Fibroblast of mammary gland (primary cell): ENCODE measurements at regions not wholly inside any gene's neighbourhood (a gene's known extent, or its start where the extent isn't known, plus 50 kb on each side); places are given as distances from the start of the nearest gene placed in this dataset.

Experiments
- DNase-seq: peaks from one replicate; pipeline ENCODE4 v3.0.0-alpha.2; 2010; ENCODE audit warnings: low read depth
- H3K4me3 ChIP-seq: 2 replicates; pipeline ENCODE4 v1.5.1; 2011; ENCODE audit warnings: low read depth, mild to moderate bottlenecking, low read length, moderate library complexity; ENCODE audit not compliant: control insufficient read depth
- TF ChIP-seq, protein P1 (sequence below): conservative IDR thresholded peaks from 2 replicates; pipeline ENCODE4 v1.5.1; 2011; ENCODE audit warnings: low read depth, low read length, inconsistent platforms; ENCODE audit not compliant: control insufficient read depth, insufficient read depth

DNA sequence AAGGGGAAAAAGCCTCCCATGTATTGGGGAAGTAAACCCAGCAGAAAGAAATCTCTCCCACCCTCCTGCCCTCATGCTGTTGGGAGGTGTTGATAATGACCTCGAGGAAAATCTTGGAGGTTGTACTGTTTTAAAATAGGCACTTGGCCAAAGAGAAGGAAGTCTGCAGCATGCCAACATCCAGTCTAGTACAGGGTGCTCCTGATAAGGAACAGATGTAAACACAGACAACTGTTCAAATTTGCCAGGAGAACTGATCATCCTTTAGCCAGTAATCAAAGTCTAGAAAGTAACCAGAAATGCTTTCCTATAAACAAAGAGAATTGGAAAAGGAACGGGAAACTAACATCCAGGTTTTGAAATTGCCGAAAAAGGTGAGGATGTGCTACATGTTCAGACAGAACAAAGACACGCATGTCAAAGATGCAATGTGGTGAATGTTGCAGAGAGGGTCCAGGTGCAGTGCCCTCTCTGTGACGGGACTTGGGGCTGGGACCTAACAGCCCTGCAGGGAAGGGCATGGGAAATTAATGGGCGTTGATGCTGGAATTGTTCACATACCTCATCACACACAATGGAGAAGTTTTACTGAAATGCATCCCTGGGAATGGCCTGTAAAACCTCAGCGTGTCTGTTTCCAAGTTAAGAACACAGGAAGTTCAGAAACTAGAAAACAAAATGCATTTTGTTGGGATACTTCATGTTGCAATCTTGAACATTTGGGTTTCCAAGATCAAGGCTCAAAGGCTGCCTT is 125.7 kb upstream of the RND3 start:
- TF ChIP-seq, protein P1, sequence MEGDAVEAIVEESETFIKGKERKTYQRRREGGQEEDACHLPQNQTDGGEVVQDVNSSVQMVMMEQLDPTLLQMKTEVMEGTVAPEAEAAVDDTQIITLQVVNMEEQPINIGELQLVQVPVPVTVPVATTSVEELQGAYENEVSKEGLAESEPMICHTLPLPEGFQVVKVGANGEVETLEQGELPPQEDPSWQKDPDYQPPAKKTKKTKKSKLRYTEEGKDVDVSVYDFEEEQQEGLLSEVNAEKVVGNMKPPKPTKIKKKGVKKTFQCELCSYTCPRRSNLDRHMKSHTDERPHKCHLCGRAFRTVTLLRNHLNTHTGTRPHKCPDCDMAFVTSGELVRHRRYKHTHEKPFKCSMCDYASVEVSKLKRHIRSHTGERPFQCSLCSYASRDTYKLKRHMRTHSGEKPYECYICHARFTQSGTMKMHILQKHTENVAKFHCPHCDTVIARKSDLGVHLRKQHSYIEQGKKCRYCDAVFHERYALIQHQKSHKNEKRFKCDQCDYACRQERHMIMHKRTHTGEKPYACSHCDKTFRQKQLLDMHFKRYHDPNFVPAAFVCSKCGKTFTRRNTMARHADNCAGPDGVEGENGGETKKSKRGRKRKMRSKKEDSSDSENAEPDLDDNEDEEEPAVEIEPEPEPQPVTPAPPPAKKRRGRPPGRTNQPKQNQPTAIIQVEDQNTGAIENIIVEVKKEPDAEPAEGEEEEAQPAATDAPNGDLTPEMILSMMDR = no peak
- no peak for DNase-seq
- H3K4me3 ChIP-seq = no peak overlapping the region

DNA sequence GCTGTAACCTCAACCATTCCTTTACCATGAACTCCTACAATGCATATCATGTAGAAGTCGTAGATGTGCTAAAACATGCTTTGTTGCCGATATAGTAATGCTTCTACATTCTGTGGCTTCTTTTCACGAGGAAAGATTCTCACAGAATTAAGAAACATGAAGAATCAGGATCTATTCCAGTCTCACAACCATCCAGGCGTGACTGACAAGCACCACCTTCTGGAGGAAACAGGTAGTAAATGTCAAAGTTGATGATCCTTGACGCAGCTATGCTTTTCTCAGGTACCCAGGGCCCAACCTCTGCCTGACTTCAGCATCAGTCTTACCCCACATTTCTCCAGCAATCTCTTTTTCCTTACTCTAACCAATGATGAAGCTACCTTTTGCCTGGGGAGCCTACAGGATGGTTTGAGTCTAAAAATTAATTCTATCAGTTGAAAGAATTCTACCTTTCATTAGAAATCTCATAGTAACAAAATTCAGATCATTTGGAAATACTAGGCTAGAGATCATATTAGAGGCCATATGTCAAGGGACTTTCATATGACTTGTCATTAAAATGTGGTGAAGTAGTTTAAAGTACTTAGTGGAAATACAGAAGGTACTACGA is 123.3 kb upstream of the RND3 start:
- TF ChIP-seq, protein P1 = peak; percentile 69
- peak; percentile 69 for DNase-seq
- H3K4me3 ChIP-seq = no peak overlapping the region

DNA sequence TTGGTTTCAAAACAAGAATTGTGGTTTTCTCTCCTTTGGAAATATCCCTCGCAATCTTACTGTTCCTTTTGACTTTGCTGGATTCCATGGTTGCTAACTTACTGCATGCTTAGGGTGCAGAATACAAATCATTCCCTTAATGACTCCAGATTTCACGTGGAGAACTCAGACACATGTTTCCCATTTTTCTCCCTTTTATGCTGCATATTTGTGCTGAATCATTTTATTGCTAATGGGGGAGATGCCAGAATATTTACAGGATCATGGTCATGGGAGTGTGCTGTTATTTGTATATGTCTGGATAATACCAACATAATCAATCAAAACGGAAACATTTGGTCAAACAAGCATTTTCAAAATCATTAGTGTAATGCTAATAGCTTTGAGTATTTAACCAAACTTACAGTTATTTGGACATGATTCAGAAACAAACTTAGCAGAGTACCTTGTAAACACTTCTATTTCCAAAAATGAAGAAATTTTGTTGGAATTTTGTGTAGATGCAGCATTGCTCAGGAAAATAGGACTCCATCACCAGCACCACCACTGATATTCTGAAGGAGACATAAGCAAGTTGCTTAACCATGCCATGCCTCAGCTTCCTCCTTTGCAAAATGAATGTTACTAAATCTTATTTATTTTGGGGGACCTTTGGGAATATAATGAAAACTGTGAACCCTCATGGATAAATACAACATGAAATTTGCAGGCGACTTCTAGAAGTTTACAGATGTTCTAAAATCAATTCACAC is 122.5 kb upstream of the RND3 start:
- TF ChIP-seq, protein P1 = no peak
- peak; percentile 94 for DNase-seq

DNA sequence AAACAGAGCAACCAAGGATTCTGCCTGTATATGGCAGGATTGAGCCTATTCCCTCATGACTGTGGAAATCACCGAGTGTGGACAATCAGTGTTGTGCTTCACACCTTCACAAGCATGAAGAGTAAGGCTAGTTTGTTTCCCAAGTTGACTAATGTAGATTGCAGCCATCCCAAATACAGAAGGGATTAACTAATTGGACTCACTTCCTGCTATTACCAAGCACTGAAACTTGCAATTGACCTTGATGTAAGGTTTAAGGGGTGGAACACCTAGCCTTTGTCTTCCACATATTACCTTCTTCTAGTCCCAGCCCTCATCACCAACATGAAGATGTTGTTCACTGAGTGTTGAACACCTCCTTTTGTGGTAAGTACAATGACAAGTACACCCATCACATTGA is 120.9 kb upstream of the RND3 start:
- no peak for DNase-seq
- no peak overlapping the region for H3K4me3 ChIP-seq
- TF ChIP-seq, protein P1 = no peak

More for the DNA sequence above, 122.5 kb upstream of the RND3 start:
- no peak overlapping the region for H3K4me3 ChIP-seq

DNA sequence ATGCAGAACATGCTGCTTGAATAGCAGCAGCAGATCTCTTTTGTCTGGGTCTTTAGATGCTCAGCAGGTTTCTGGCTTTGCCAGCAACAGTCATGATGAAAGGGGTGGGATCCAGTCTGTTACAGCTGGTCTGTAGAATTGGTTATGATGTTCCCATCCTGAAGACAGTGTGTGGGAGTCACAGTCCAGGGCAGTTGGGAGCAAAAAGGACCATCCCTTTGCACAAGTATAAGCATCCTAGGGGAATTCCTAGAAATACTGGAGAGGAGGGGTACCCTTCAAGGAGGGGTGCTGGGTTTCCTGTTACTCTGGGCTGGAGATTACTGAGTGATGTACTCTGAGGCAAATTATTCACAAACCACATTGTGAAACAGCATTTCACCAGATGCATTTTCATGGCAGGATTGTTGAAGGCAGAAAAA is 119.9 kb upstream of the RND3 start:
- peak; percentile 53 for DNase-seq
- H3K4me3 ChIP-seq = no peak overlapping the region
- TF ChIP-seq, protein P1 = no peak

DNA sequence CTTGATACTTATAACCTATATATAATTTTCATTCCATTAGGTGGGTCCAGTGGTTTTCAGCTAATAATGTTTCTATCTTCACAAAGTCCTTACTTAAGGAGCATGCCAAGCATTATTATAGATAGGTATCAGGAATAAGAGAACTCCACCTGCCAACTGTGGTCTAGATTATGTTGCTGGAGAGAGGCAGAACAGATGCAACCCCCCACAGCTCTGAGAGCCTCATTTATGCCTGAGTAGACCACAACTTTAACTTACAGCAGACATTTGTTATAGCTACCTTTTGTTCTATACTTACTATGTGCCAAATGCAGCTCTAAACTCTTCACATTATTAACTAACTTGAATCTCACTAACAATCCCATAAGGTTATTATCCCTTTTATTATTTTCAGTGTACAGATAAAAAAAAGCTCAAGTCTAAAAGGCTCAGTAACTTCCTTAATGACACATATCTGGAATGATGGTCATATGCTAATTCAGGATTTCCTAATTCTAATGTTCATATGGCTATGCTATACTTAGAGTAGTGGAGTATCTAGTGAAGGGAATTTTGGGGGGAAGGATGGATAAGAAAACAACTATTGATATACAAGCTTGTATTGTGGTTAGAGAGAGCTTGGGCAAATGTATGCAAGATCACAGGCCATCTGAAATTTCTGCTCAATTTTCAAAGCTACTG is 119.1 kb upstream of the RND3 start:
- no peak overlapping the region for H3K4me3 ChIP-seq
- DNase-seq = no peak
- TF ChIP-seq, protein P1 = no peak
